ENCODE measurements at regions not wholly inside any gene's neighbourhood (a gene's known extent, or its start where the extent isn't known, plus 50 kb on each side); places are given as distances from the start of the nearest gene placed in this dataset.
"Not testable (repeated sequence)": the region's sequence is repeated elsewhere in the genome, so short reads cannot be mapped to it uniquely, and the experiment has no call there.

- Histone ChIP-seq H3K4me2 (replicated peaks; ENCODE audit: extremely low read depth, low read length, poor library complexity, severe bottlenecking) (no peak overlapping the region), H3K9ac (ENCODE audit: insufficient read depth, low read length, poor library complexity, severe bottlenecking) (no peak overlapping the region), H3K4me1 (ENCODE audit: control insufficient read depth in 1 of 2, insufficient read depth in 2 of 2, low read length in 2 of 2) (no peaks in the 10 kb centered on the region), H3K36me3 (replicated peaks in 1 of 2; ENCODE audit: control insufficient read depth in 1 of 2, insufficient read depth in 2 of 2, low read length in 2 of 2) (no peaks in the 10 kb centered on the region), H3K27me3 (ENCODE audit: control insufficient read depth in 2 of 2, insufficient read depth in 2 of 2, low read length in 2 of 2) (no peaks in the 10 kb centered on the region), H3K27ac (ENCODE audit: low read depth in 1 of 2, low read length in 2 of 2) (no peak overlapping the region), H2AFZ (ENCODE audit: insufficient read depth, low read depth, low read length, poor library complexity, severe bottlenecking) (no peak overlapping the region), H4K20me1 (ENCODE audit: insufficient read depth, low read length) (no peaks in the 10 kb centered on the region), H3K9me3 (replicated peaks in 1 of 2; ENCODE audit: control insufficient read depth in 1 of 2, insufficient read depth in 1 of 2, low read length in 2 of 2) (peaks cover 0 to 11% of the 10 kb centered on the region in 2 donors), H3K79me2 (ENCODE audit: insufficient read depth, low read length) (no peaks in the 10 kb centered on the region), H3K4me3 (replicated peaks in 1 of 3; ENCODE audit: low read depth in 2 of 3, low read length in 3 of 3) (no peak overlapping the region)
- WGBS (ENCODE audit: insufficient coverage) = no CpG with 5 or more reads among the region's 1 CpG
- no peaks in the 10 kb centered on the region for H3K36me3 Mint-ChIP-seq
- peaks cover 0 to 16% (median 9%) of the 10 kb centered on the region in 7 donors for H3K9me3 Mint-ChIP-seq
- H3K27ac Mint-ChIP-seq = no peak overlapping the region
- TF ChIP-seq CTCF (IDR thresholded peaks at IDR 0.05) = no peak
- no peak overlapping the region for H3K4me3 Mint-ChIP-seq
- intact Hi-C loops (cut with micrococcal nuclease) = no loop called here
- no peak for DNase-seq
- H3K4me1 Mint-ChIP-seq = no peaks in the 10 kb centered on the region
- no peaks in the 10 kb centered on the region for H3K27me3 Mint-ChIP-seq (ENCODE audit: low read depth in 3 of 3)
These were observed 194.3 kb upstream of the DAAM1 start for GRCh38 chr14:58994130-58994529.

GRCh38 chr14:59004012-59004411 lies 184.5 kb upstream of the DAAM1 start:
- H3K36me3 ChIP-seq (replicated peaks in 1 of 2; ENCODE audit: control insufficient read depth in 1 of 2, insufficient read depth in 2 of 2, low read length in 2 of 2) = no peaks in the 10 kb centered on the region
- H3K4me2 ChIP-seq (replicated peaks; ENCODE audit: extremely low read depth, low read length, poor library complexity, severe bottlenecking) = no peak overlapping the region
- no peak for TF ChIP-seq CTCF (IDR thresholded peaks at IDR 0.05)
- peaks cover 0 to 10% (median 4%) of the 10 kb centered on the region in 7 donors for H3K9me3 Mint-ChIP-seq
- H3K36me3 Mint-ChIP-seq = no peaks in the 10 kb centered on the region
- no peak overlapping the region for H3K27ac Mint-ChIP-seq
- no CpG with 5 or more reads among the region's 2 CpGs for WGBS (ENCODE audit: insufficient coverage)
- H3K9ac ChIP-seq (ENCODE audit: insufficient read depth, low read length, poor library complexity, severe bottlenecking) = no peak overlapping the region
- H3K27me3 Mint-ChIP-seq (ENCODE audit: low read depth in 3 of 3) = no peaks in the 10 kb centered on the region
- H3K27me3 ChIP-seq (ENCODE audit: control insufficient read depth in 2 of 2, insufficient read depth in 2 of 2, low read length in 2 of 2) = no peaks in the 10 kb centered on the region
- no peaks in the 10 kb centered on the region for H3K4me1 Mint-ChIP-seq
- H4K20me1 ChIP-seq (ENCODE audit: insufficient read depth, low read length) = no peaks in the 10 kb centered on the region
- H3K27ac ChIP-seq (ENCODE audit: low read depth in 1 of 2, low read length in 2 of 2) = no peak overlapping the region
- no peak for DNase-seq
- no peaks in the 10 kb centered on the region for H3K79me2 ChIP-seq (ENCODE audit: insufficient read depth, low read length)
- no peak overlapping the region for H3K4me3 Mint-ChIP-seq
- intact Hi-C loops (cut with micrococcal nuclease) = no loop called here
- H3K4me1 ChIP-seq (ENCODE audit: control insufficient read depth in 1 of 2, insufficient read depth in 2 of 2, low read length in 2 of 2) = no peaks in the 10 kb centered on the region
- H2AFZ ChIP-seq (ENCODE audit: insufficient read depth, low read depth, low read length, poor library complexity, severe bottlenecking) = no peak overlapping the region
- peaks cover 0 to 1% of the 10 kb centered on the region in 2 donors for H3K9me3 ChIP-seq (replicated peaks in 1 of 2; ENCODE audit: control insufficient read depth in 1 of 2, insufficient read depth in 1 of 2, low read length in 2 of 2)
- no peak overlapping the region for H3K4me3 ChIP-seq (replicated peaks in 1 of 3; ENCODE audit: low read depth in 2 of 3, low read length in 3 of 3)

- H3K9me3 Mint-ChIP-seq; H3K4me1 Mint-ChIP-seq; H3K4me2 ChIP-seq (replicated peaks; ENCODE audit: extremely low read depth, low read length, poor library complexity, severe bottlenecking); intact Hi-C loops (cut with micrococcal nuclease); H3K4me3 Mint-ChIP-seq; H3K27ac Mint-ChIP-seq; H3K36me3 ChIP-seq (replicated peaks in 1 of 2; ENCODE audit: control insufficient read depth in 1 of 2, insufficient read depth in 2 of 2, low read length in 2 of 2); H3K4me1 ChIP-seq (ENCODE audit: control insufficient read depth in 1 of 2, insufficient read depth in 2 of 2, low read length in 2 of 2); H3K4me3 ChIP-seq (replicated peaks in 1 of 3; ENCODE audit: low read depth in 2 of 3, low read length in 3 of 3); H3K27me3 ChIP-seq (ENCODE audit: control insufficient read depth in 2 of 2, insufficient read depth in 2 of 2, low read length in 2 of 2); H3K36me3 Mint-ChIP-seq; DNase-seq; H3K9me3 ChIP-seq (replicated peaks in 1 of 2; ENCODE audit: control insufficient read depth in 1 of 2, insufficient read depth in 1 of 2, low read length in 2 of 2); H3K79me2 ChIP-seq (ENCODE audit: insufficient read depth, low read length); H4K20me1 ChIP-seq (ENCODE audit: insufficient read depth, low read length); H3K27ac ChIP-seq (ENCODE audit: low read depth in 1 of 2, low read length in 2 of 2); H2AFZ ChIP-seq (ENCODE audit: insufficient read depth, low read depth, low read length, poor library complexity, severe bottlenecking); H3K27me3 Mint-ChIP-seq (ENCODE audit: low read depth in 3 of 3); H3K9ac ChIP-seq (ENCODE audit: insufficient read depth, low read length, poor library complexity, severe bottlenecking): not testable (repeated sequence)
- WGBS (ENCODE audit: insufficient coverage) = 100% methylated on average over 1 of the region's 4 CpGs
These were observed 182.3 kb upstream of the DAAM1 start for GRCh38 chr14:59006179-59006578.

Data from CD14-positive monocyte (primary cell).